ENCODE measurements at regions not wholly inside any gene's neighbourhood (a gene's known extent, or its start where the extent isn't known, plus 50 kb on each side); places are given as distances from the start of the nearest gene placed in this dataset.

- Histone ChIP-seq H3F3A (ENCODE audit: control insufficient read depth, insufficient read depth) (no peaks in the 10 kb centered on the region), H3K27me3 (ENCODE audit: control insufficient read depth, low read length) (no peaks in the 10 kb centered on the region), H3K79me2 (ENCODE audit: control insufficient read depth, low read length) (no peaks in the 10 kb centered on the region), H3K4me2 (ENCODE audit: low read length) (no peak overlapping the region), H3K4me3 (ENCODE audit: low read length) (no peak overlapping the region), H3K4me1 (ENCODE audit: control insufficient read depth, low read length) (no peaks in the 10 kb centered on the region), H3K36me3 (ENCODE audit: control insufficient read depth, low read length) (no peaks in the 10 kb centered on the region), H3K27ac (ENCODE audit: low read depth, low read length) (no peak overlapping the region), H3K9me3 (ENCODE audit: control insufficient read depth, insufficient read depth, low read length) (no peaks in the 10 kb centered on the region), H3K9me2 (replicated peaks; ENCODE audit: control insufficient read depth, low read length) (no peaks in the 10 kb centered on the region), H4K20me1 (ENCODE audit: control insufficient read depth, insufficient read depth, low read depth, low read length) (no peaks in the 10 kb centered on the region)
- TF ChIP-seq EZH2phosphoT487 (IDR thresholded peaks at IDR 0.05; ENCODE audit: borderline replicate concordance, low read length) = no peak
- TF ChIP-seq, protein P1, sequence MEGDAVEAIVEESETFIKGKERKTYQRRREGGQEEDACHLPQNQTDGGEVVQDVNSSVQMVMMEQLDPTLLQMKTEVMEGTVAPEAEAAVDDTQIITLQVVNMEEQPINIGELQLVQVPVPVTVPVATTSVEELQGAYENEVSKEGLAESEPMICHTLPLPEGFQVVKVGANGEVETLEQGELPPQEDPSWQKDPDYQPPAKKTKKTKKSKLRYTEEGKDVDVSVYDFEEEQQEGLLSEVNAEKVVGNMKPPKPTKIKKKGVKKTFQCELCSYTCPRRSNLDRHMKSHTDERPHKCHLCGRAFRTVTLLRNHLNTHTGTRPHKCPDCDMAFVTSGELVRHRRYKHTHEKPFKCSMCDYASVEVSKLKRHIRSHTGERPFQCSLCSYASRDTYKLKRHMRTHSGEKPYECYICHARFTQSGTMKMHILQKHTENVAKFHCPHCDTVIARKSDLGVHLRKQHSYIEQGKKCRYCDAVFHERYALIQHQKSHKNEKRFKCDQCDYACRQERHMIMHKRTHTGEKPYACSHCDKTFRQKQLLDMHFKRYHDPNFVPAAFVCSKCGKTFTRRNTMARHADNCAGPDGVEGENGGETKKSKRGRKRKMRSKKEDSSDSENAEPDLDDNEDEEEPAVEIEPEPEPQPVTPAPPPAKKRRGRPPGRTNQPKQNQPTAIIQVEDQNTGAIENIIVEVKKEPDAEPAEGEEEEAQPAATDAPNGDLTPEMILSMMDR (IDR thresholded peaks at IDR 0.05; ENCODE audit: low read depth, low read length, poor library complexity, severe bottlenecking) = no peak
Observed at GRCh38 chrX:39445336-39445735, 644.1 kb downstream of the MID1IP1 start.

GRCh38 chrX:39449352-39449751 is 648.1 kb downstream of the MID1IP1 start:
- H3K4me1 ChIP-seq (ENCODE audit: control insufficient read depth, low read length) = no peaks in the 10 kb centered on the region
- H3K27ac ChIP-seq (ENCODE audit: low read depth, low read length) = no peak overlapping the region
- H3K27me3 ChIP-seq (ENCODE audit: control insufficient read depth, low read length) = no peaks in the 10 kb centered on the region
- no peaks in the 10 kb centered on the region for H3K9me2 ChIP-seq (replicated peaks; ENCODE audit: control insufficient read depth, low read length)
- H3K36me3 ChIP-seq (ENCODE audit: control insufficient read depth, low read length) = no peaks in the 10 kb centered on the region
- no peaks in the 10 kb centered on the region for H4K20me1 ChIP-seq (ENCODE audit: control insufficient read depth, insufficient read depth, low read depth, low read length)
- no peaks in the 10 kb centered on the region for H3K79me2 ChIP-seq (ENCODE audit: control insufficient read depth, low read length)
- no peaks in the 10 kb centered on the region for H3K9me3 ChIP-seq (ENCODE audit: control insufficient read depth, insufficient read depth, low read length)
- H3F3A ChIP-seq (ENCODE audit: control insufficient read depth, insufficient read depth) = no peaks in the 10 kb centered on the region
- no peak overlapping the region for H3K4me3 ChIP-seq (ENCODE audit: low read length)
- TF ChIP-seq, protein P1 (IDR thresholded peaks at IDR 0.05; ENCODE audit: low read depth, low read length, poor library complexity, severe bottlenecking) = no peak
- TF ChIP-seq EZH2phosphoT487 (IDR thresholded peaks at IDR 0.05; ENCODE audit: borderline replicate concordance, low read length) = no peak
- no peak overlapping the region for H3K4me2 ChIP-seq (ENCODE audit: low read length)

- TF ChIP-seq, protein P1 (IDR thresholded peaks at IDR 0.05; ENCODE audit: low read depth, low read length, poor library complexity, severe bottlenecking) = no peak
- no peak for TF ChIP-seq EZH2phosphoT487 (IDR thresholded peaks at IDR 0.05; ENCODE audit: borderline replicate concordance, low read length)
- no peaks in the 10 kb centered on the region for H3K79me2 ChIP-seq (ENCODE audit: control insufficient read depth, low read length)
- no peaks in the 10 kb centered on the region for H3K9me2 ChIP-seq (replicated peaks; ENCODE audit: control insufficient read depth, low read length)
- no peak overlapping the region for H3K27ac ChIP-seq (ENCODE audit: low read depth, low read length)
- no peaks in the 10 kb centered on the region for H4K20me1 ChIP-seq (ENCODE audit: control insufficient read depth, insufficient read depth, low read depth, low read length)
- no peaks in the 10 kb centered on the region for H3K4me1 ChIP-seq (ENCODE audit: control insufficient read depth, low read length)
- no peaks in the 10 kb centered on the region for H3K27me3 ChIP-seq (ENCODE audit: control insufficient read depth, low read length)
- H3K4me3 ChIP-seq (ENCODE audit: low read length) = no peak overlapping the region
- no peak overlapping the region for H3K4me2 ChIP-seq (ENCODE audit: low read length)
- H3F3A ChIP-seq (ENCODE audit: control insufficient read depth, insufficient read depth) = no peaks in the 10 kb centered on the region
- no peaks in the 10 kb centered on the region for H3K36me3 ChIP-seq (ENCODE audit: control insufficient read depth, low read length)
- H3K9me3 ChIP-seq (ENCODE audit: control insufficient read depth, insufficient read depth, low read length) = no peaks in the 10 kb centered on the region
Observed at GRCh38 chrX:39450234-39450977, 647.4 kb downstream of the BCOR start.

All from DOHH2 (cell line).